ENCODE measurements at regions not wholly inside any gene's neighbourhood (a gene's known extent, or its start where the extent isn't known, plus 50 kb on each side); places are given as distances from the start of the nearest gene placed in this dataset.

DNA sequence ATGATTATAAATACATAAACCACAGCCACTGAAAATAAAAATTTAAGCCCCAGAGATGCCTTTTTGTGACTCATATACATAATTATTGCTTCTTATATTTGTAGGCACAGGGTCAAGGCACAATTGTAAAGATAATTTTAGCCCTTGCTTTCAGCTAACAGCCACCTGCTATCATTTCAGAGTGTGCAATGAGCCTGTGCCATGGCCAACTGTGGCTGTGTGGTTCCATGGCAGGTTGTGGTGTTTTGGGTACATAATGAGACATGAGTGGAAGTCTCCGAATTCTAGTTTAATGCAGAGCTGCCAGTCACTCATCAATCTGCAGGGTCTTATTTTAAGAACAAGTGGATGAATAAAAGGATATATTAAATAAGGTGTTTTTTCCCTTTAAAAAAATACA is 346.9 kb upstream of the SNX7 start:
- TF ChIP-seq POLR2AphosphoS5 (IDR thresholded peaks at IDR 0.05; ENCODE audit: low read depth, low read length) (no peak), TAF1 (IDR thresholded peaks at IDR 0.05; ENCODE audit: low read depth, low read length) (no peak), POLR2A (IDR thresholded peaks at IDR 0.05; ENCODE audit: low read depth, low read length) (no peak), POU2F2 (IDR thresholded peaks at IDR 0.05; ENCODE audit: low read depth, low read length) (no peak), PAX5 (IDR thresholded peaks at IDR 0.05; ENCODE audit: insufficient read depth, low read length, severe bottlenecking) (no peak)

All from GM12891 (cell line).